ENCODE measurements at regions not wholly inside any gene's neighbourhood (a gene's known extent, or its start where the extent isn't known, plus 50 kb on each side); places are given as distances from the start of the nearest gene placed in this dataset.
A peak's percentile ranks its signal among the peaks of the same experiment; 100 is the strongest.
"Not testable (repeated sequence)": the region's sequence is repeated elsewhere in the genome, so short reads cannot be mapped to it uniquely, and the experiment has no call there.

- peak; percentile 61 for DNase-seq
Observed at GRCh38 chr9:100714372-100715099, 136.7 kb downstream of the CAVIN4 start.

DNA sequence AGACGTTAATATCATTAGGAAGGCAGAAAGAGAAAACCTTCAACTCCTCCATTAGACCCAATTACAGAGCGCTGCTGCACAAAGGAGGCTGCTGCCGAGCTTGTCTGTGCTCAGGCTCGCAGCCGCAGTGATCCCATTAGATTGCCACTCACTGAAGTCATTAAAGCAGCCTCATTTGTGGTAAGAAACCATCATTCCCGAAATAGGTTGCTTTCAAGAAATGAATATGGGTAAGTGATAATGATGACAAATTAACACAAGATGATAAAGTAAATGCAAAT is 137.2 kb downstream of the CAVIN4 start:
- no peak for DNase-seq

DNA sequence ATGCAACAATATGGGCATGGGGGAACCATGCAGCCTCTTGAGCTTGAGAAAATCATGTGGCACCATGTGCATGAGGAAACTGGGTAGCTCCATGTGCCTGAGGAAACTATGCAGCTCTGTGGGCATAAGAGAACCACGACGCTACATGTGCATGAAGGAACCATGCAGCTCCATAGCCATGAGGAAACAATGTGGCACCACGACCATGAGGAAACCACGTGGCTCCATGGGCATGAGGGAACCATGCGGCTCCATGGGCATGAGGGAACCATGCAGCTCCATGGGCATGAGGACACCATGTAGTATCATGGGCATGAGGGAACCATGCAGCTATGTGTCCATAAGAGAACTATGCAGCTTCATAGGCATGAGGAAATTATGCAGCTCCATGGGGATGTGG is 140.8 kb downstream of the CAVIN4 start:
- DNase-seq: no peak

DNA sequence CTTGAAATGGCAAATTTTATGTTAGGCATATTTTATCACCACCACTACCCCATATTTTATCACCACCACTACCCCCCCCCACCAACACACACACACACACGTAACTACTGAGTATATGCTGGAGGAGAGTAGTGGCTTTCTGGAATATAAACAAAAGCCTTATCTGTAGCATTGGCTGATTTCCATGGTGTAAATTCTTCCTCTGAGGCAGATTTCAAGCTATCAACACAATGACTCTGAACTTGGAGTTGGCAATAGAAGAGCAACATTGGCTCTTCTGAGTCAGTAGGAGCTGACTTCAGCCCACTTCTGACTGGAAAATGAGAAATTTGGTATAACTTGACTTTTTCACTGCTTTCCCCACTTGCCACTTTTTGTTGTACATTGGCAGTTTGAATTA is 143.0 kb downstream of the CAVIN4 start:
- no peak for DNase-seq

DNA sequence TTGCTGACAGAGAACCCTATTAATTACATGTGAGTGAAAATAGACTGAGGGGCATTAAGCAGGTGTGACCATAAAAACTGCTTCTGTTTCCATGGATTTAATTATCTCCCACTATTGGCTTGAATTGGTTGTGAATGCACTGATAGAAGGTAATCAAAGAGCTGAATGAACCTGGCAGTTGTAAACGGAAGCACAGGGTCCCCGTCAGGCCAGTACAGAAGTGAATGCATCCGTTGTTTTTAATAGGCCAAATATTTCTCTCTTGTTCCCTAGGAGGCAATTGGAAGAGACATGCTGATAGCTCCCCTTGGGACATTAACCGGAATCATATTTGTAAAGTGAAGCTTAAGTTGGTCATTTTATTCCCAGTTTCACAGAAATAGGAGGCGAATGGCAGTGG is 147.0 kb downstream of the CAVIN4 start:
- DNase-seq: no peak

GRCh38 chr9:100725371-100725770 is 147.5 kb downstream of the CAVIN4 start:
- no peak for DNase-seq

DNA sequence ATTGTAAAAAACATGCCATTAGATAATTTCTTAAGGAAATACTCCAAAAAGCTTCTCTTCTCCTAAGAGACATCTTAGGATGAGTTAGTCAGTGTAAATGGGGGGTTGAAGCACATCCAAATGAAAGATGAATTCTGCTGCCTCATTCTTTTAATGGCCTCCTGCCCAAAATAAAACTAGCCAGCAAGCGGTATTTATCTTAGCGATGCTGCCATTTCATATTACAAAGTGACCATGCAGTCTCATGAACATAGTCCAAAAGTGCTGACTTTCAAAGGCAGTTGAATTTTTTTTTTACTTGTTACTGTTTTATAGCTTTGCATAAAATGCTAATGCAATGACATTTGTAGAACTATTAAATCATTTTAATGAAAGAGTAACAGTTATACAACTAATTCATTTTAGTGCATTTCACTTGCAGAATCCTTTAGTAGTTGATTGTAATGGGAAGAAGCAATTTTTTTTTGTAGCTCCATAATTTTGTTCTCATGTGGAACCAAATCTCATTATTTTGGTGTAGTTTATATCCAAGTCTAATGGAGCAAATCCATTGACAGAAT is 151.5 kb downstream of the CAVIN4 start:
- DNase-seq: no peak

DNA sequence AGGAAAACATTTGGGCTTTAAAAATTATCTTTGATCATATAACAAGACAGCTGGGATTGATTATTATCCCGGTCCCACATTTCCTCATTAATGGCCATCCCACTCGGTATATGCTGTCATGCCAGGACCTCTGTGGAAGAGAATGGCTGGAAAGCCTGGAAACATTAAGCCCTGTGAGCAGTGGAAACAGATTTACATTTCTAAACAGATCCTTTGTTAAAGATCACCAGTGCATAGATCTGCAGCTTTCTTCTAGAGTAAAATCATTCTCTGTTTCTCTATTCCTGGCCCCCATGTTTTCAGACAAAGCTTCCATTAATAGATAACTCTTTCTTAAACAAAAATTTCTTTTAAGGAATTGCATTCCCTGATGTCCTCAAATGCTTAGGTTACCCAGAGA is 152.2 kb downstream of the CAVIN4 start:
- DNase-seq: no peak

GRCh38 chr9:100731038-100731556 is 153.2 kb downstream of the CAVIN4 start:
- no peak for DNase-seq

- DNase-seq: no peak
Observed at GRCh38 chr9:100731557-100731956, 153.7 kb downstream of the CAVIN4 start.

- DNase-seq: no peak
Observed at GRCh38 chr9:100739208-100739607, 161.3 kb downstream of the CAVIN4 start.

GRCh38 chr9:100739666-100740065 is 161.8 kb downstream of the CAVIN4 start:
- DNase-seq: no peak

GRCh38 chr9:100748930-100749329 is 171.1 kb downstream of the CAVIN4 start:
- DNase-seq: not testable (repeated sequence)

DNA sequence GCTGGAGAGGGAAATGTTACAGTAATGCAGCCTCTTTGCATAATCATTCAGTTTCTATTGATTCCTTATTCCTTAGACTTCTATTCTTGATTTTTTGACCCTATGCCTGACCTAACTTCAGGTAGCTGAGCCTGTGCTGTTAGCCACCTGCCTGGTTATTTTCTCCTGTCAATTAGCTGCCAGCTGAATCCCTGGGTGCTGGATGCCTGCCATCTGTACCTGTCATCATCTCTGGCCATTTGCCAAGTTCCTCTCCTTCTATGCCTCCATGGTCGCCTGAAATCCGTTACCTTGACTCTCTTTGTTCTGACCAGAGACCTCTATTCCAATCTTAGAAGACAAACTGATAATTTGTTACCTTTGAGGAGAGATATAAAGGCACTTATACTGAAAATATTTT is 178.3 kb downstream of the CAVIN4 start:
- DNase-seq: no peak

GRCh38 chr9:100759215-100759614 is 181.3 kb downstream of the CAVIN4 start:
- DNase-seq: no peak

- DNase-seq: no peak
Observed at GRCh38 chr9:100761276-100761802, 183.5 kb downstream of the CAVIN4 start.

GRCh38 chr9:100774326-100774725 is 196.4 kb downstream of the CAVIN4 start:
- no peak for DNase-seq

DNA sequence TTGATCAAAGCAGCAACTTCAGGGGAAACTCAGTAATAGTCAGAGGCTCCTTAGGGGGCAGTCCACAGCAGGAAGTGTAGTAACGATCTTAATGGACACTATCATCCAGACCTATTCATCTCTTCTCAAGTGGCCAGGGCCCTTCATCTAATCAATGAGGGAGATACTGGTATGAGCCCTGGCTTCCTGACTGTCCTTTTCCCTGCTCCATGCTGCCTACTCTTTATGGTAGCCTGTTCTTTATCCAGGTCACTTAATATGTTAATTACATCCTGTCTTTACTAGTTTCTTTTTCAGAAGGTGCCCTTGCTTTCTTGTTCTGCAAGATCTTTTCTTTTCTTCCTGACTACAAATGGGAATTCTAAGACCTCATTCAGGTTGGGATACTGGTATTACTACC is 197.1 kb downstream of the CAVIN4 start:
- DNase-seq: no peak

- DNase-seq: no peak
Observed at GRCh38 chr9:100775912-100776311, 198.0 kb downstream of the CAVIN4 start.

DNA sequence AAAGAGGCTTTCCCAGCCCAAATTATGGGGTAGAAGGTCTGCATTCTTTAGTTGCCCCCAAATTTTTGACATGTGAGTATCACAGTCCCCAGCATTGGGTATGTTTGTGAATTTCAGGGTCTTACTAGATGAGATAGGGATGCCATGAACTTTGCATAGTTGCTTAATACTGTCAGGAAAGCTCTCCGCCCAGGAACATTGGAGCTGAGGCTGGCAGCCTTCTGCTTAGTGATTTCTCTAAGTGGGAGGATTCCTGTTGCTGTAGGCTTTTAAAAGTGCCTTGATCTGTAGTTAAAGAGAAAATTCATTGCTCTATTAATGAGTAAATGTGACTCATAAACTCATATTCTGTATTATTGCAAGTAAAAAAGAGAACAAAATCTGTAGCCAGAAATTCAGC is 206.9 kb downstream of the CAVIN4 start:
- no peak for DNase-seq

DNA sequence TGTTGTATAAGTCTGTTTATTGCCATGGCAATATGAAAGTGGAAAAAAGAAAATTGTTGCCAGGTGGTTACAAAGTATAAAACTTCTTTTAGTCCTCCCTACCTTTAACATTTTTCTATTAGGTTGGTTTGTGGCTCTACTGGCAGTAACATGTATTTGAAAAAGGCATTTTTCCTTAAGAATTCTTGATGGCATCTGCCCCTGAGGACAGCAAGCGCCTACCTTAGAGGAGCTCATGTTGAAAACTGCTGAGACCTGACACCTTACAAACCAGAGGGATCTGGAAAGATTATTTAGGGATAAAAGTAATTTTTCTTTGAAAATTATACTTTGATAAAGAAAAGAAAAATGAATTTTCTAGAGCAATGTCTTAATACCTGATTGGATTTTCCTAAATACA is 208.1 kb downstream of the CAVIN4 start:
- no peak for DNase-seq

DNA sequence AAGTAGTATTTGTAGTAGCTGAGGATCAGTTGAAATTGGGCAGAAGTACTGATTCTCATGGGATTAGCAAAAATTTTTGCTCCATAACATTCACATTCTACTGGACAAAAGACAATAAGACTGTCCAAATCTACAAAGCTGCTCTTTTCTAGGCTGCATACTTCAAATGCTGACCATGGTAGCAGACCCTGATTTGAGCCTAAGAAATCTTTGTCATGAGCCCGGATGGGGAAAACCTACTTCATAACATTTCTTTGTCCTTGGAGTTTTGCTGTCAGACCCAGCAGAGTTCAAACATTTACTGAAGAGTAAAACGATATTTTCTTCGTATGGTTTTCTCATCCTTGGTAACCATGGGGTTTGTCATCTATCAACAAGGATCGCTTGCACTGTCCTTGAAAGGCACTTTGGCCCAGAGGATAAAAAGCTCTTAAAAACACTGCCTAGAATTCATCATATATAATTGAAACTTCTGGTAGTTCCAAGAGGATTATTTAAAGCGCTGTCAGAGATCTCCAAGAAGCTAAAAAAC is 216.9 kb downstream of the CAVIN4 start:
- DNase-seq: no peak

DNA sequence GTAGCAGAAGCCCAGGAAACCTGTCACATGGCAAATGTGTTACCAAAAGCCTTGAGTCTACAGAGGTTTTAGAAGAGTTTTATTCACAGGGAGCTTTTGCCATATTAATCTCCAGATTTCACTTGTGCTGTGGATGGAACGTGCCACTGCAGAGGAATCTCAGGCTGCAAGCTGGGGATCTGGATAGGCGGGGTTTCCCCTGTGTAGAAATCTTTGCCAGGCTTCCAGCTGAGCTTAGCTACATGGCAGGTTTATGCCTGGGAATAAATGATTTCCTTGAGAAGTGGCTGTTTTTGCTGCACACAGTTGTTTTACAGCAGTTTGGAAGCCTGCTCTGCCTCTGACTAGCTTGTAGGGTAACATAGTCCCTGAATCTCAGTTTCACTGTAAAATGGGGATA is 224.6 kb upstream of the PLPPR1 start:
- DNase-seq: no peak

GRCh38 chr9:100811643-100812042 is 216.9 kb upstream of the PLPPR1 start:
- DNase-seq: no peak

- DNase-seq: no peak
Observed at GRCh38 chr9:100813871-100814270, 214.7 kb upstream of the PLPPR1 start.
